GM18858 (cell line): ENCODE measurements at regions not wholly inside any gene's neighbourhood (a gene's known extent, or its start where the extent isn't known, plus 50 kb on each side); places are given as distances from the start of the nearest gene placed in this dataset.

Source experiments
- ATAC-seq: cut with Tn5 transposase; IDR thresholded peaks from one replicate; pipeline ENCODE4 v1.9.1; 2021; ENCODE audit not compliant: unreplicated experiment

DNA sequence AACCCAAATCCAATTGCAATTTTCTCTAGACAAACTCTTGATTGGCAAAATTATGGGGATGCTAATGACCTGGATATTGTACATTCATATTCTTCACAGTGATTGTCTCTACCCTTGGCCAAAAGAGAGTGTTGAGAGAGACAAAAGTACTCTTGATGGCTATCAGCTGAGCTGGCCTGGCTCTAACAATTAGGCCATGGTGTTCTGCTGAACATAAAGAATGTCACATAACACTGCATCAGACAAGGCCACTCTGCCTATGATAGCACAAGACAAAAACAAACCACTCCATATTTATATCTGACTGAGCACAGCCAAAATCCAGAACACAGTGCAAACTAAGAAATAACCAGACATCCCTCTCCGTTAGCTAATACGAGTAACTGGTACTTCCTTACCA lies 101.7 kb downstream of the ADAMTS1 start:
- no peak for ATAC-seq

DNA sequence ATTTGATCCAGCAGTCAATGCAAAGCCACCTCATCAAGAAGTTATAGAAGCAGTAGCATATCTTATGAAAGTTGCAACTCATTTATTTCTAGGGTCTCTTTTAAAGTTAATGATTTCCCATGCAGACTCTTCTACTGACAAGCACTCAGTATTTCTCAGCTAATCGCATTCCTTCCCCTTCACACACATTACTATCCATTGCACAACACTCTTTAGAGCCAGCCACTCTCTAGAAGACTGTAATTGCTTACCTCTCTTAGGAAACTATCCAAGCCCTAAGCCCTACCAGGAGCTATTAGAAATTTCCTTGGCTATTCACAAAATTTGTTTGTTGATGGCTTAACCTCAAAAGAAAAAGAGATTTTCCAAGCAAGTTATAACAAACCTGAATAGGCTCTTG lies 106.0 kb downstream of the ADAMTS1 start:
- ATAC-seq: no peak

DNA sequence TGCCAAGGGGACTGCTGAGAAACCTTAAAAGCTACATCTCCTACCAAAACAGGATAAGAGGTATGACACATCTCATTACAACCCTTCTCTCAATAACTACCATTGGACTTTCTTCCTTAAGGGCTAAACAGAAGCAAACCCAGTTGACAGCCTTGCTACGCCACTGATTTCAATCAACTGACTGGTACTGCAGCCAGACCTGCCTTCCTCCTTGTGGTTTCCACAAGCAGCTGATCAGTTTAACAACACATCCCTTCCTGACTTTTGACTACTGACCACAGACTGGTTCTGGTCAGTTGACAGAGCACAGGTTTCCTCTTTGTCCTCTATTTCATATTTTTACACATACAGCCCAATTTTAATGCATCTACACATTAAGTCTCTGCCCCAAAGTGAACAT lies 108.8 kb downstream of the ADAMTS1 start:
- no peak for ATAC-seq

DNA sequence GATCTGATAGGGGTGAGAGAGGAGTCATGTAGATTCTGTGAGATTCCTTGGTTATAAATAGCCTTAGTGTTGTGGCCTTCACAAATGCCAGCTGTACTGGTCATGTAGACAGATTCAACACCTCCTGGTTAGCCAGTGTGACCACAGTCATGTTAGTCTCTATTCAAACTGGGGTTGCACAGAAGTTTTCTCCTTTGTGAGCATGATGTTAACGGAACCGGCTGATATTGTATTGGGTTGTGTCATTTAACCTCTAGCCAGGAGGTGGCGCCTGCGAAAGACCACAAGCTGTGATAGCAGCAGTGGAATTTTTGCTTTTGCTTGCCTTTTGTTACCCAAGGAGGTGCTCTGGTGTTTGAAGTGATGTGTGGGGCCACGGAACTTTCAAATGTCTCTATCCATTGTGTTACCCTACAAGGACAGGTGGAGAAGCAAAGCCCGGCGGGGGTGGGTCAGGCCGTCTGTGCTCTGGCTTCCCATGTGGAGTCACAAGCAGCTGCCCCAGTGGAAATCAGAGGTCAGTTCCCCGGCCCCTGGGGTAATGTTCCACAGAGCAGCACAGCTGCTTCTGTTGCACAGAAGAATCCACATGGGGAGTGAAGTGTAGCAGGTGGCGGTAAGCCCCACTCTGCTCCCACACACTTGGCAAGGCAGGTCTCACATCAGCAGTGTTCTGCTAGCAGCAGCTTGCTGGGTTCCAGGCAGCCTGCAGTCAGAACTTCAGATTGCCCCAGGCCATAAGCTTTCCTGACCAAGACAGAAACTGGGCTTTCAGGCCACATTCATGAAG lies 112.6 kb downstream of the ADAMTS1 start:
- no peak for ATAC-seq

DNA sequence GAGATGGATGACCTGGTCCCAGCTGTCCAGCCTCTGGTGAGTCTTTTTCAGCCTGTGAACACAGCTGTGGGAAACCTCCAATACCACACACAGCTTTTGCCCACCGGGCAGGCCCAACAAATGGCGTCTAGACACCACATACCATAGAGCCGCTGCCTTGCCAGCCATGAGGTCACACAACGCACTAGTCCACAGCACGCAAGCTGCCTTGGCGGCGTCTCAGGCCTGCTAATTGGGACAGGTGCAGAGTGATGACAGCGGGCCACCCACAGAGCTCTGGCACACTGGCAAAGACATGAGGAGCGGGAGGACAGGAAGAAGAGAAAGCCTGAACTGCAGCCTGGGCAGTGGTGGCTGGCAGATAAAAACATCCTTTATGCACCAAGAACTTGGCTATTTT lies 125.5 kb downstream of the ADAMTS1 start:
- ATAC-seq: no peak

DNA sequence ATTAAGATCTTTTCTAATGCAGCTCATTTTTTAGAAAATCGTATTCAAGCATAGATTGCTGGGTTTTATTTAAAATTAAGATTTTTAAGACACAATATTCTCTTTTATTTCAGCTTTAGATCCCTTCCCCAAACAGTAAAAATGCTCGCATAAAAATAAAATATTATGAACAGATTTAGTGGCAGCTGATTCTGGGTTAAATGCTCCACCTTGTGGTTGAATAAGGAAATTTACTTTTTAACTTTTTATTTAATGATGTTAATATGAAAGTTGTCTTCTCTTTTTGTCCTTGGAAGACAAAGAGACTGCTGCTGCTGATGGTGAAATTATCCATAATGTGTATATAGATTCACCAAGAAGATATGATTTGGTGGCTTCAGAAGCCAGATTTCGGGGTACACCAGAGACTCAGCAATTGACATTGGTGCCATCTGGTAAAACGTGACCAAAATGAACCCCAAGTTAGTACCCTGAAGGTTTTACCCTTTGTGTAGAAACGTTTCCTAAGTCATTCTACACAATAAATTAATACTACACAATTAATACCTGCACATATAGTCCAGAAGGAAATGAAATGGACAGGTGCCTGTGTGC lies 128.0 kb downstream of the ADAMTS1 start:
- no peak for ATAC-seq

DNA sequence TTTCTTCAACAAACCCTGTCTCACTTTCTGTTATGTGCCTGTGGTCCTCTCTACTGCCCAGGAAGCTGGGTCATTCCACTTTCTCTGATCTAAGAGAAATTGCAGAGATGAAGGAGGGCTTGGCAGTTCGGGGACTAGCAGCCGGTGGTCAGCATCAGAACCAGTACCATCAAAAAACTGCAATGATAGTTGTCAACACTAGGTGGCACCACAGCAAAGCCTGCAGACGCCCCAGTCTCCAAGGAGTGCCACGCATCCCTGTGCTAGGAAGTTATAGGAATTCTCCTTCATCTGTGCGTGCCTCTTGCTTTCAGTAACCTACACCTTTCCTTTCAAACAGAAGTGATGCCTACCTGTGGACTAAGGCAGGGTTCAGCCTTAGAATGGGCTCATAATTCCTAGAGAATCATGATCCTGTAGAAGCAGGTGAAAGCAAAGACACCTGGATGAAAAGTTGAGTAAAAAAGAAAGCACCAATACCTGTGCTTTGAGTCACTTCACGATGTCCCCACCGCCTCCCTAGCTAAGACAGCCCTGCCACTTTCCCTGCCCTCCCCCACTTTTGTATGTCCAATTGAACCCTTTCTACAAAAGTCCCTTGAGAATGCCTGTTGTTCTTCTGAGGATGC lies 129.2 kb downstream of the ADAMTS1 start:
- ATAC-seq: peak; percentile 55

DNA sequence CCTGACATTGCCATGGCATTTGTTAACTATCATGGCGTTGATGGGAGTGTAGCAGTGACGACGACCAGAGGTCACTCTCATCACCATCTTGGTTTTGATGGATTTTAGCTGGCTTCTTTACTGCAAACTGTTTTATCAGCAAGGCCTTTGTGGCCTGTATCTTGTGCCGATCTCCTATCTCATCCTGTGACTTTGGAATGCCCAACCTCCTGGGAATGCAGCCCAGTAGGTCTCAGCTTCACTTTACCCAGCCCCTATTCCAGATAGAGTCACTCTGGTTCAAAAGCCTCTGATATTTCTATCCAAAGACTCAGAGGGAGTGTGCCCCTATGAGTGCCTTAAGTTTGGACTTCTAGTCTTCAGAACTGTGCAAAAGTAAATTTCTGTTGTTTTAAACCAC lies 130.1 kb downstream of the ADAMTS1 start:
- ATAC-seq: no peak

DNA sequence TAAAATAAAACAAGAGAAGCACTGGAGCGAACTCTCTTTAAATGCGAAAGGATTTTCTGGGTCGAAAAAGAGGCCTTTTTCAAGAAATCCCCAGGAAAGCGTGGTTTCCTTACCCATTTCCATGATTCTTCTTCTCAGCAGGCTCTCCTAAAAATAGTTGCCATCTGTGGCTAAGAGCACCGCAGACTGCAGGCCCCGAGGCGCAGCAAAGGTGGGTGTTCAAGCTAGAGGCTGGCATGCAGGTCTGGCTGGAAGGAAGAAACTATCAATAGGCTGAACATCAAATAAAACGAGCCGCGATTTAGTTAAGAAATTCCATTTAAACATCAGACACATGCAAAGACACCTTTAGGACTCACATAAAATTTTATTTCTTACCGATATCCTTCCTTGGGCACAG lies 135.1 kb downstream of the ADAMTS1 start:
- ATAC-seq: no peak

DNA sequence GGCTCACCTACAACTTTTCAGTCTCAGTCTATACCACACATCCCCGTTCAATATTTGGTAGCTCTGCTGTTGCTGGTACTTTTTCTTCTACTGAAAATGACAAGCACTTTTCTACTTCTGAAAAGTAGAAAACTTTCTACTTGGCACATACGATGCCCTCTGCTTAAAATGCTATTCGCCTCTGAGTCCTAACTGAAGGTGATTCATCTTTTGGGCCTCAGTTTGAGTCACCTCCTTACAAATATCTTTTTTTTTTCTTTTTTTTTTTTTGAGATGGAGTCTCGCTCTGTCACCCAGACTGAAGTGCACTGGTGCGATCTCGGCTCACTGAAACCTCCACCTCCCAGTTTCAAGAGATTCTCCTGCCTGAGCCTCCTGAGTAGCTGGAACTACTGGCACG lies 136.0 kb upstream of the CYYR1 start:
- no peak for ATAC-seq

DNA sequence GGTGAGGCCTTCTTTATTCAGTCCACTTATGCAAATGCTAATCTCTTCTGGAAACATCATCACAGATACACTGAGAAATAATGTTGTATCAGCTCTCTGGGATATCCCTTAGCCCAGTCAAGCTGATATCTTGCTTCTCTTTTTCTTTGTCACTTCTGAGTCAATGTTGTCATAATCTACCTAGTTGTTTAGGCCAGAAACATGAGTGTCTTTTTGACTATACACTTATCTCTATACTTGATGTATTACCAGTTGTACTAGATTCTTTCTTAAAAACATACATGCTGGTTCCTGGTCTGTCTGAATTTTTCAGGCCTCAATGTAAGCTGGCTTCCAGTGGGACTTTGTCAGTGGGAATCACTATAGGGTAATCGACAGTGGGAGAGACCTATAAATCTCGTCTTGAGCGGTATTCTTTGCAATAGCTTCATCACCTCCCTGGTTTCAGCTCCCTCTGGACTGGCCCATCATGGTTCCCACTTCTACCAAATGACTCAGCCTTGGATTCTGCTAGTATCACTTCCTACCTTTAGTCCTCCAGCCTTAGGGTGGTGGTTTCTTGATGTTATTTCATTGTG lies 135.2 kb upstream of the CYYR1 start:
- no peak for ATAC-seq

DNA sequence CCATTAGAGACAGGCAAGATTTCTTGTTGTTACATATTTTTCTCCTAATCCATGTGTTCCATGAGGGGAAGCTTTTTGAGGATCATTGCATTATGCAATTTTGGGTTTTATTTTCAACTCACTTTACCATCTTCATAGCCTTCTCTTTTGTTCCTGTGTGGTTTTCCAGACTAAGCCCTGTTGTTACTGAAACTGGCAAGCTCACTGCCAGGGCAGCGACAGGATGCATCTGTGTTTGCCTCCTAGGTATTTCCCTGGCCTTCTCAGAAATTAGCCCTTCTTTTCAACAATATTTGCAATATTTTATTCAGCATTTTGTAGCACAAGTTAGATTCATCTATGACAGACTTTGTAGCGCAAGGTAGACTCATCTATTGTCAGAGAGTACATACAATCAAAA lies 134.2 kb upstream of the CYYR1 start:
- ATAC-seq: no peak

DNA sequence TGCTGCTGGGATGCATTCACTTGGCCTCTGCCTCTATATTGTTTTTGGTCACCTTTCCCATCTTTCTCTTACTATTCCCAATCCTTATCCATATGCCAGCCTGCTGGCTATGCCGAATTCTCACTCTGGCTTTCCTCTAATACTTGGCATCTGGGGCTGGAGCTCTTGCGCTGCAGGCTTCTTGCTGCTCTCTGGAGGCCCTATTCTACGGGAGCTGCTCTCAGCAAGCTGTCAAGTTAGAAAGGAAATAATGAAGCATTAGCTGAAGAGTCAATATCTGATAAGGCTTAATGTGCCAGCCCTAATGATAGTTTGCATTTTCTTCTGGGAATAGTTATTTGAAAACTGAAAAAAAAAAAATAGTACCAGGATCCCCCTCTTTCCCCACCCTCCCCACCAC lies 125.3 kb upstream of the CYYR1 start:
- ATAC-seq: no peak

DNA sequence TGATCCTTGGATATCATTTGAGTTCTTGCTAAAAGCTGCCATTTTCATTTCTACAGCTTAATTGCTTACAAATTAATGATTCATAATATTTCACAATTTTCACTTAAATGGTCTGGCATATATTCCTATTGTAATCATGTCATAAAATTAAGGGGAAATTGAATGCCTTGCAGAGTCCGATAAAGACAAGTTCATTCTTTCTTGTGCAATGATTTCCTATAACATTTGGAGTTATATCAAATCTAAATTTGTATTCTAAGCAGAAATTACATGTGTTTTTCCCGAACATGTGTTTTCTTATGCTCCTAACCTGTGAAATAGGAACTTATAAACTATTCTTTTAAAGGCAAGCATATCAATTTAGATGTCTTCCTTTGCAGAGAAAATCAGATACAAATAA lies 118.3 kb upstream of the CYYR1 start:
- ATAC-seq: no peak

DNA sequence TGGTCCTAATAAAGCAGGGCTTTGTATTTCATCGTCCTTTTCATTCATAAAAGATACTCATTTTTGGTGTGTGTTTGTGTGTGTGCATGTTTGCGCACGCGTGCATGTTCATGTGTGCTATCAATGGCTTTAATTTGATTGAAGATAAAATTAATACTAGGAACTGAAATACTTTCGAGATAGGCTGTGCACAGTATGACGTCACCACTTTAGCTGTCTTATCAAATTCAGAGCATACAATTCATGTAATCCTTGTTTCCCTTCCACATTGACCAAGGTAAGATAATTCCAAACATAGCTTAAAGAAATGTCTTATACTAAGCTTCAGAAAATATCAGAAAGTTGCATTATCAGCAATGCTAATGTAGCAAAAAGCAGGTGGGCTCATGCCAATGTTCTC lies 113.6 kb upstream of the CYYR1 start:
- ATAC-seq: no peak

DNA sequence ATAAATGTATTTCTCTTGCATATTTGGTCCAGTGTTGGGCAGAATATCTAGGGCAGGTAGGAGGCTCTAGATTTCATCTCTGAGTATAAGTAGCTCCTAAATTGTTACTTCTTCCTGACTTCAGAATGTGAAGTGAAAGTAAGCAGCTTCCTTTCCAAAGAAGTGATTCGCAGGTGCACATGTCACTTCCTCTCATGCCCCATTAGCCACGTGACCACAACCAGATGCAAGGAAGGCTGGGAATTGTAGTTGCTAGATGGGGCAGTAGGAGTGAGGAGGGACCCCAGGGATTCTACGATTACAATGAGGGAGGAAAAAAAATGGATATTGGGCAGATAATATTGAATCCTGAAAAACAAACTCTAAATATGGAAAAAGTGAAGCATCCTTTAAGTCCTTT lies 113.2 kb upstream of the CYYR1 start:
- ATAC-seq: peak; percentile 87

DNA sequence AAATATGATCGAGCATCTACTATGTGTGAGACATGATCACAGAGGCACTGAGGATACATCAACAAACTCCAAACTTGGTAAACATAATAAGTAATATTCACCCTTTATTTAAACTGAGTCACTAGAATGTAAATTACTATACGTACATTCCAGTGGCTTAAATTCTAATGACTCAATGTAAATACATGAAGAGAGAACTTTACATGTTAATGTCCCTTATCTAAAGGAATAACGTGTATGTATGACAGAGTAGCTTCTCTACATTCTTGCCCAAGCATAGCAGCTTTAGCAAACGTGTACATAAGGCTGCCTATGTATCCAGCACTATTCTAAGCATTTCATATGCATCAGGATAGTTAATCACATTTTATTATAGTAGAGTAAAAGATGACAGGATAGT lies 111.8 kb upstream of the CYYR1 start:
- ATAC-seq: no peak

DNA sequence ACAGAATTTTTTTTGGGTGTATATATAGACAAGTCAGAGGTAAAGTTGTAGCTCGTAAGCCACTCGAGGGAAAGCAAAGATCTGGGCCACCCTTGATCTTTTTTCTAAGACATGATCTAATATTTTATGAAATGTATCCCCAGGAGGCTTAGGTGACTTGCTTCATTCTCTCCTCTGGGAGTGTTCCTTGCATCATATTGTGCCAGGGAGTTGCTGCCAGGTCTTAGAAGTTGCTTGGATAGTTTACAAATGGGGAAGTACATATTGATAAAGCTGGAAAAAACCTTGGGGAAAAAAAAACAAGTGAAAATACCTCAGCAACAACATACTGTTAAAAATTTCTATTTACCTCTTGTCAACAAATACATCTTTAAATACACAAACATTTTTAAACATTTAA lies 110.9 kb upstream of the CYYR1 start:
- no peak for ATAC-seq

DNA sequence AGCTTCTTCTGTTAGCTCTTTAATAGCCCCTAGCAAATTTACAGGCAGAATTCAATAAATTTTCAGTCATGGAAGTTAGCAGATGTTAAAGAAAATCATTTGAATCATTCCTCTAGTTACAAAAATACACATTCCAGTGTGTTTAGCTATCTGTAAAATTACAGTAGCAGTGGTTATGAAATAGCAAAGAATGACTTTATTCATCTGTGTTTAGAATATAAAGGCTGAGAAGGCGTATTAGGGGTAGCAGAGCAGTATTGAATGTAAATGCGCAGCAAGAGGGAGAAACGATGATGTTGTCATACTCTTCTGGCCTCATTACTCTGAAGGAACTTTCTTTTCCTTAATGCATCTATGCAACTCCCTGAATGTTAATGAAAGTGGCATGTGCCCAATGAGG lies 106.2 kb upstream of the CYYR1 start:
- no peak for ATAC-seq

DNA sequence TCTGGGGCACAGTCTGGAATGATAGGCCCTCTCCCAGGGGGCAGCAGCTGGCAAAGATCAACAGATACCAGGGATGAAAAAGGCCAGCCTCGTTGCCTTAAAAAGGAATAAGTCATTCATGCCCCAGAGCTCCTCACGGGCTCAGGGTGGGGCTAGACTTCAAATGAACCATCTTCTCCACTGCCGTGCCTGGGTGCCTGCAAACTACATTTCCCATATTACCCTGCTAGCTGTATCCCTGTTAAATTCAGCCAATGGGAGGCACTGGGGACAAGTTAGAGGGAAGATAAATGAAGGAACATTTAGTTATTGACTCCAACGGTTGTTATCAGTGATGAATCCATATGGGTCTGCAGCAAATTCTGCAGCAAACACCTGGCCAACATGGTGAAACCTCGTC lies 101.2 kb upstream of the CYYR1 start:
- ATAC-seq: no peak

DNA sequence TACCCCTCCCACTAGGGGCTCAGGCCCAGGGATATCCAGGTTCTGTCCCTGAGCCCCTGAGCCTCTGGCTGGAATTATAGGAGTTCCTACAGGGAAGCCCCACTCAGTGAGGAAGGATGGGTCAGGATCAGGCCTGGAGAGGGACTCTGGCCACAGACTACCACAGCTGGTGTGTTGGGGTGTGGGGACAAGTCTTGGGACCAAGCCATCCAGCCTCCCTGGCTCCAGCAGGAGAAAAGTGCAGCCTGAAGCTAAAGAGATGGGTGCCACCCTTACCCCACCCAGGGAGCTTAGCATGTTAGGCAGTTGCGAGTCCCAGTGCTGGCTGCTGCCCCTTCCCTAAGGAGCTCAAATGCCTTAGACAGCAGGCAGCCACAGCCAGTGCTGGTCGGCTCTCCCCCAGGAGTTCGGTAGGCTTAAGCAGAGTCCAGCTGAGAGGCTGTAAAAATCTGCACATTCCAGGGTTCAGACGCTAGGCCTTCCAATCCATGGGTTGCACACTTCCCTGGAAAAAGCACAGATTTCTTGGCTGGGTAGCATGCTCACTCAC lies 96.2 kb upstream of the CYYR1 start:
- no peak for ATAC-seq

DNA sequence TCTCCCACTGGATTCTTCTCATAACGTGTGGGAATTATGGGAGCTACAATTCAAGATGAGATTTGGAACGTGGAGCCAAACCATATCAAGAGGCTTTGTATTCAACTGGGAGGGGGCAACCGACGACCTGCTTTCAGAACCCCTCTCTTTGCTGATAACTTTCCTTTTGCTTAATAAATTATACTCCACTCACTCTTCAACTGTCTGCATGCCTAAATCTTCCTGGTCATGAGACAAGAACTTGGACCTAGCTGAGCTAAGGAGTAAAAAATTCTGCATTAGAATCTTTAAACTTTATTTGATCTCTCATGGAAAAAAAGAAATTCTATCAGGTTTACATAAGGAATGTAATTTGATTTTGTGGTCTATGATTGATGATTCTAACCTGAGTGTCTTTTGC lies 86.7 kb upstream of the CYYR1 start:
- no peak for ATAC-seq
